D341Med (cell line): ENCODE measurements at regions not wholly inside any gene's neighbourhood (a gene's known extent, or its start where the extent isn't known, plus 50 kb on each side); places are given as distances from the start of the nearest gene placed in this dataset.

Source experiments
- DNase-seq: peaks from one replicate; pipeline ENCODE4 v3.0.0; 2012; ENCODE audit warnings: low spot score

GRCh38 chrX:88416965-88417364 is 330.1 kb upstream of the CPXCR1 start:
- DNase-seq, result no peak

DNA sequence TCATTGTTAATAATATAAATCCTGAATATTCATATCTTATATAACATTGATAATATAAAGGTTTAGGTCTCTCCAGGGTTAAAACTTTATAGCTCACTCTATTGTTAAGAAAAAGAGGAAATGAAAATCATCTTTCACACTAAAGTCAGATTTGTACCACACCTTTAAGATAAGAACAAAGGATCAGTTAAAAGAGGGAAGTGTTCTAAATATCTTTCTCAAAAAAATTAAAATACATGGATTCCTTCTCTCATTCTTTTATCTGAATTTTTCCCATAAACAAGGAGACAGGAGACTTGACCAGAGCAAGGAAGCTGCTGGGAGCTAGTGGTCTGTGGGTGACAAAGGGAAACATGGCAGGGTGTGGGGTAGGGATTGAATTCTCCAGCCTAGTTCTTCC is 323.0 kb upstream of the CPXCR1 start:
- DNase-seq, result no peak

DNA sequence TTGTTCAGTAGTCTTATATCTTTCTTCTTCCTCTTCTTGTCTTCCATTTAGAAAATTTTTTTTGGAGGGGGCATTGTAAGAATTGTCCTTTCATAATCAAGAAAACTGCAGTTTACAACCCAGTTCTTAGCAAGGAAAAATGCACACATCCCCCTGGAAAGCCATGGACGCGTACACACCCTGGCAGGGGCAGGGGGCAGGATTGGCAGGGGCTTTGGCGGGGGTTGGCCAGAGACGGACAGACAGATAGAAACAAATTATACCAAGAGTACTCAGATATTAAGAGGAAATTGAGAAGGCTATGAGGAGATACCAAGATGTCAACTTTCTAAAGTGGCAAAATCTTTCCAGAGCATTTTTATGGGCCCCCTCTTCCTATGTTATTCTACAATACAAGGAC is 322.5 kb upstream of the CPXCR1 start:
- no peak for DNase-seq

DNA sequence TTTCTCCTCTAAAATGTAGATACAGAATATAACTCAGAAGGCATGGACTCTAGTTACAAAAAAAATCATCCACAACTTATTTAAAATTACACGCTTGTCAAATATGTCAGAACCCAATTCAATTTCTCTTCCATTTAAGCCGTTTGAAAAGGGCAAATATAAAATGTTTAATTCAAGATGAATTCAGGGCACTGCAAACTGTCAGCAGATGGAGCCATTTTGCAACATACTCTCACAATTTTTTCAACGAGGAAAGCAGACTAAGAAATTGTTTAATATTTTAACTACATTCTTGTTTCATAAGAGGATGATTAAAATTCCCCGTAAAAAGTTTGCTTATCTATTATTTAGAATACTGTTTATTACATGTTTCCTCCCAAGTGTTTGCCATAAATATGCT is 321.3 kb upstream of the CPXCR1 start:
- no peak for DNase-seq

DNA sequence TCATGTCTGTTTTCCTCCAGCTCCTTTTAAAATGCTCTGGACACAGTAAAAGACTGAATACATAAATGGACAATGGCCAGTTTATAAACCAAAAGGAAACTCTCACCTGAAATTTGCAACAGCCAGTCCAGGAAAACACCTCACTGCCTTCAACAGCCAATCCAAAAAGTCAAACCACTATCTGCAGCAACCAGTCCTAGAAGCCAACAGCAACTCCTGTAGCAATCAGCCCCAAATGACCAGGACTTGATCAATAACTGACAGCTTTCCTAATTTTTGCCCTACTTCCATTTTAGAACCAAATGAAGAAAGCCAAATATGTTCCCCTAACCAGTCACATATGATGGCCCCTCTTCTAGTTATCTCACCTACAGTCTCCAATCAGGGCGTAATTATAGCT is 309.5 kb upstream of the CPXCR1 start:
- no peak for DNase-seq

DNA sequence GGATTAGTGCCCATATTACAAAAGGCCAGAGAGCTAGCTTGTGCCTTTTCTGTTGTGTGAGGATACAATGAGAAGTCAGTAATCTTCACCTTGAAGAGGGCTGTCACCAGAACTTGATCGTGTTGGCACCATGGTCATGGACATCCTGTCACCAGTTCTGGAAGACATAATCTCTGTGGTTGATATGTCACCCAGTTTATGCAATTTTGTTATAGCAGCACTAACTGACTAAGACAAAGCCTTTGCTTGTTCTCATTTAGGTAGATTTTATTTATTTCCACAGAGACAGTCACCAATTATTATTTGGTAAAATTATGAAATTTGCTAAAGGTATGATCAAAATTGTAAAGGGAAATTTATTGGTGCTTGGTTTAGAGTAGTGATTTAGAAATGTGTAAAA is 308.8 kb upstream of the CPXCR1 start:
- no peak for DNase-seq

- no peak for DNase-seq
Observed at GRCh38 chrX:88439935-88440334, 307.1 kb upstream of the CPXCR1 start.
